ENCODE measurements at regions not wholly inside any gene's neighbourhood (a gene's known extent, or its start where the extent isn't known, plus 50 kb on each side); places are given as distances from the start of the nearest gene placed in this dataset.

- no peak for TF ChIP-seq CTCF (IDR thresholded peaks at IDR 0.05; ENCODE audit: insufficient read depth, low read depth, low read length)
- no peak overlapping the region for H3K4me3 ChIP-seq (ENCODE audit: low read depth, low read length)
These were observed 54.1 kb upstream of the DIO3 start for GRCh38 chr14:101506926-101507835.

GRCh38 chr14:101507836-101508150 lies 53.5 kb upstream of the DIO3 start:
- TF ChIP-seq CTCF (IDR thresholded peaks at IDR 0.05; ENCODE audit: insufficient read depth, low read depth, low read length), result no peak
- H3K4me3 ChIP-seq (ENCODE audit: low read depth, low read length), result no peak overlapping the region
- DNase-seq (ENCODE audit: low read depth), result no peak

More at GRCh38 chr14:101506926-101507835, 54.1 kb upstream of the DIO3 start:
- no peak for DNase-seq (ENCODE audit: low read depth)

GRCh38 chr14:101508196-101508947 lies 52.9 kb upstream of the DIO3 start:
- no peak overlapping the region for H3K4me3 ChIP-seq (ENCODE audit: low read depth, low read length)
- TF ChIP-seq CTCF (IDR thresholded peaks at IDR 0.05; ENCODE audit: insufficient read depth, low read depth, low read length), result no peak
- no peak for DNase-seq (ENCODE audit: low read depth)

- H3K4me3 ChIP-seq (ENCODE audit: low read depth, low read length), result no peak overlapping the region
- TF ChIP-seq CTCF (IDR thresholded peaks at IDR 0.05; ENCODE audit: insufficient read depth, low read depth, low read length), result no peak
- no peak for DNase-seq (ENCODE audit: low read depth)
These were observed 52.2 kb upstream of the DIO3 start for GRCh38 chr14:101508948-101509729.

GRCh38 chr14:101509730-101510371 lies 51.4 kb upstream of the DIO3 start:
- H3K4me3 ChIP-seq (ENCODE audit: low read depth, low read length), result no peak overlapping the region
- DNase-seq (ENCODE audit: low read depth), result no peak
- no peak for TF ChIP-seq CTCF (IDR thresholded peaks at IDR 0.05; ENCODE audit: insufficient read depth, low read depth, low read length)

- H3K4me3 ChIP-seq (ENCODE audit: low read depth, low read length), result no peak overlapping the region
These were observed 50.1 kb upstream of the DIO3 start for GRCh38 chr14:101511199-101511598.

More at GRCh38 chr14:101511199-101511598, 50.1 kb upstream of the DIO3 start:
- no peak for DNase-seq (ENCODE audit: low read depth)
- no peak for TF ChIP-seq CTCF (IDR thresholded peaks at IDR 0.05; ENCODE audit: insufficient read depth, low read depth, low read length)
